Stomach (tissue), 8 donors: ENCODE measurements at regions not wholly inside any gene's neighbourhood (a gene's known extent, or its start where the extent isn't known, plus 50 kb on each side); places are given as distances from the start of the nearest gene placed in this dataset.

ENCODE experiments used
- DNase-seq, 2 donors: peaks; one replicate each; pipeline versions ENCODE4 v3.0.0 to v3.0.0-alpha.2; 2013 to 2019
- H3K27ac ChIP-seq, 5 donors: fragments of 200-600 bp in 4 of 5; sonication (generic) in 4 of 5; one replicate each; pipeline ENCODE4 v1.5.1; 2013 to 2019; ENCODE audit warnings: mild to moderate bottlenecking in 1 of 5, moderate library complexity in 1 of 5
- H3K27me3 ChIP-seq, 3 donors: fragments of 200-600 bp; sonication (generic); one replicate each; pipeline ENCODE4 v1.5.1; 2017 to 2019; ENCODE audit warnings: mixed run types in 1 of 3
- H3K36me3 ChIP-seq, 4 donors: fragments of 200-600 bp; sonication (generic); 1 replicate in 3 of 4; 2 replicates in 1 of 4; pipeline ENCODE4 v1.5.1; 2016 to 2019
- H3K4me1 ChIP-seq, 4 donors: fragments of 200-600 bp; sonication (generic); one replicate each; pipeline ENCODE4 v1.5.1; 2016 to 2019
- H3K4me3 ChIP-seq, 4 donors: fragments of 200-600 bp; sonication (generic) in 3 of 4; one replicate each; pipeline ENCODE4 v1.5.1; 2016 to 2019; ENCODE audit warnings: mild to moderate bottlenecking in 1 of 4
- H3K9me3 ChIP-seq, 4 donors: fragments of 200-600 bp; sonication (generic); one replicate each; pipeline ENCODE4 v1.5.1; 2016 to 2019
- EP300 ChIP-seq: sonication (generic); formaldehyde crosslinking; IDR thresholded peaks from one replicate; pipeline ENCODE4 v1.6.1; 2017; ENCODE audit warnings: antibody characterized with exemption
- POLR2A ChIP-seq, 4 donors: fragments of 450-650 bp; IDR thresholded peaks; one replicate each; pipeline ENCODE4 v1.6.1; 2016; ENCODE audit warnings: antibody characterized with exemption in 4 of 4, control low read depth in 2 of 4, mild to moderate bottlenecking in 1 of 4, moderate library complexity in 1 of 4
- POLR2AphosphoS5 ChIP-seq, 3 donors: sonication (generic); formaldehyde crosslinking; IDR thresholded peaks; one replicate each; pipeline ENCODE4 v1.6.1; 2016; ENCODE audit warnings: antibody characterized with exemption in 3 of 3
- WGBS, 5 donors: extraction: QIAGEN DNeasy Blood & Tissue Kit in 3 of 5; methylation state at CpG; one replicate each; pipeline versions ENCODE4 v1.1.5 to v1.1.7; 2013 to 2018; 5-methylcytosine and 5-hydroxymethylcytosine counted together
- intact Hi-C: fragments of 100-400 bp; cut with DNase I; formaldehyde crosslinking; loops from one replicate; pipeline ENCODE4 v1.15.1; 2023; ENCODE audit warnings: low total_unique reads
- TF ChIP-seq, protein P1 (sequence below), 7 experiments: fragments of 450-650 bp in 4 of 7; fragments of 200-600 bp in 3 of 7; sonication (generic) in 3 of 7; IDR thresholded peaks; one replicate each; pipeline ENCODE4 v1.5.1; 2016 to 2019; ENCODE audit warnings: antibody characterized with exemption in 7 of 7, control low read depth in 2 of 7, mild to moderate bottlenecking in 1 of 7
- donor health status: healthy with polysubstance abuse.
- donor health status: Bipolar disorder and iron deficiency.
- donor health status: healthy.

- Histone ChIP-seq H3K4me1 (no peaks in the 10 kb centered on the region), H3K4me3 (no peak overlapping the region), H3K27ac (no peak overlapping the region), H3K27me3 (no peaks in the 10 kb centered on the region), H3K36me3 (no peaks in the 10 kb centered on the region), H3K9me3 (peaks cover 0 to 12% (median 5%) of the 10 kb centered on the region in 4 donors)
- WGBS, 5 donors = 75 to 91% (median 89%) methylated on average over 9 to 17 of the region's 17 CpGs
- DNase-seq = no peak
- intact Hi-C loops = no loop called here
- TF ChIP-seq EP300 = no peak
- TF ChIP-seq POLR2A (IDR thresholded peaks at IDR 0.05) = no peak
- no peak for TF ChIP-seq POLR2AphosphoS5 (IDR thresholded peaks at IDR 0.05)
- TF ChIP-seq, protein P1, sequence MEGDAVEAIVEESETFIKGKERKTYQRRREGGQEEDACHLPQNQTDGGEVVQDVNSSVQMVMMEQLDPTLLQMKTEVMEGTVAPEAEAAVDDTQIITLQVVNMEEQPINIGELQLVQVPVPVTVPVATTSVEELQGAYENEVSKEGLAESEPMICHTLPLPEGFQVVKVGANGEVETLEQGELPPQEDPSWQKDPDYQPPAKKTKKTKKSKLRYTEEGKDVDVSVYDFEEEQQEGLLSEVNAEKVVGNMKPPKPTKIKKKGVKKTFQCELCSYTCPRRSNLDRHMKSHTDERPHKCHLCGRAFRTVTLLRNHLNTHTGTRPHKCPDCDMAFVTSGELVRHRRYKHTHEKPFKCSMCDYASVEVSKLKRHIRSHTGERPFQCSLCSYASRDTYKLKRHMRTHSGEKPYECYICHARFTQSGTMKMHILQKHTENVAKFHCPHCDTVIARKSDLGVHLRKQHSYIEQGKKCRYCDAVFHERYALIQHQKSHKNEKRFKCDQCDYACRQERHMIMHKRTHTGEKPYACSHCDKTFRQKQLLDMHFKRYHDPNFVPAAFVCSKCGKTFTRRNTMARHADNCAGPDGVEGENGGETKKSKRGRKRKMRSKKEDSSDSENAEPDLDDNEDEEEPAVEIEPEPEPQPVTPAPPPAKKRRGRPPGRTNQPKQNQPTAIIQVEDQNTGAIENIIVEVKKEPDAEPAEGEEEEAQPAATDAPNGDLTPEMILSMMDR (IDR thresholded peaks at IDR 0.05) = no peak
Measured at GRCh38 chr3:82505079-82505756, 743.8 kb upstream of the GBE1 start.

DNA sequence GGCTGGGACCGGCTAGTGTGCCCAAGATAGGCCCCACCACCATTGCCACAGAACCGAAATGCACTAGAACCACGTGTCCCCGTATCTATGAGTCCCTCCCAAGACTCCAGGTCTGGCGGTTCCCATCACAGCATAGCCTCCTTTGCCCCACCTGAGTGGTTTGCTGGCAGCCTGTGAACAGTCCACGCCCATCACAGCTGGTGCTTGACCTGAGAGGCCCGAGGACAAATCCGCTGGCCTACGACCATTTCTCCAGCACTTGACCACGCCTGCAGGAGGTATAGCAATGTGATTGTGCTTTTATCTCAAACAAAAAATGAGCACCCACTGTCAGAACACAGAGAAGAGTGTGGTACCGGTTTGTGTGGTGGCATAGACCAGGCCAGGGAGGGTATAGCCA, 736.7 kb upstream of the GBE1 start:
- TF ChIP-seq, protein P1 (IDR thresholded peaks at IDR 0.05) = no peak
- TF ChIP-seq EP300 (no peak), POLR2A (IDR thresholded peaks at IDR 0.05) (no peak)
- H3K27ac ChIP-seq = no peak overlapping the region
- DNase-seq = no peak
- no peaks in the 10 kb centered on the region for H3K9me3 ChIP-seq
- H3K36me3 ChIP-seq = no peaks in the 10 kb centered on the region
- intact Hi-C loops = no loop called here
- no peaks in the 10 kb centered on the region for H3K27me3 ChIP-seq
- WGBS, 5 donors = 81 to 93% (median 83%) methylated on average over 11 of the region's 11 CpGs
- no peaks in the 10 kb centered on the region for H3K4me1 ChIP-seq
- H3K4me3 ChIP-seq = no peak overlapping the region

- Histone ChIP-seq H3K9me3 (no peaks in the 10 kb centered on the region), H3K36me3 (no peaks in the 10 kb centered on the region), H3K4me1 (no peaks in the 10 kb centered on the region), H3K27ac (no peak overlapping the region), H3K27me3 (no peaks in the 10 kb centered on the region), H3K4me3 (no peak overlapping the region)
- TF ChIP-seq POLR2AphosphoS5 (IDR thresholded peaks at IDR 0.05) = no peak
- no peak for TF ChIP-seq POLR2A (IDR thresholded peaks at IDR 0.05)
- TF ChIP-seq EP300 = no peak
- TF ChIP-seq, protein P1 (IDR thresholded peaks at IDR 0.05) = no peak
- intact Hi-C loops = no loop called here
- DNase-seq = peak in 1 of 2 donors; percentile 6
- WGBS, 5 donors = 54 to 61% (median 59%) methylated on average over 8 of the region's 8 CpGs
Measured at GRCh38 chr3:82496890-82497560, 735.6 kb upstream of the GBE1 start.

DNA sequence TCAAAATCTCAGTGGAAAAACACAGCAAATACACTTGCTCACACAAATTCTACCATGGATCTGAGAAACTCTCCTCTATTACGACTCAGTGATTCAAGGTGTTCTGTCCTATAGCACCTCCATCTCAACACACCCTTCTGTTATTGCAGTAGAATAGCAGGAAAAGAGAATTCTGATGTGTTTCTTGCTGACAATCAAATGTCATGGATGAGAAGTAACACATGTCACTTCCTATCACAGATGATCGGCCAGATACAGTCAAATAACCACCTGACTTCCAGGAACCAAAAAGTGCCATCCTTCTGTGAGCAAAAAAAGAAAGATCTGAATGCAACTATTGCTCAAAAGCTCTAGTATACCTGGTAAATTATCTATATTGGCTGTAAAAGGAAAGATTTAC, 734.2 kb upstream of the GBE1 start:
- Histone ChIP-seq H3K4me1 (no peaks in the 10 kb centered on the region), H3K27me3 (no peaks in the 10 kb centered on the region), H3K4me3 (no peak overlapping the region), H3K9me3 (no peaks in the 10 kb centered on the region), H3K36me3 (no peaks in the 10 kb centered on the region), H3K27ac (no peak overlapping the region)
- intact Hi-C loops = no loop called here
- DNase-seq = no peak
- TF ChIP-seq, protein P1 (IDR thresholded peaks at IDR 0.05) = no peak
- TF ChIP-seq POLR2AphosphoS5 (IDR thresholded peaks at IDR 0.05) (no peak), EP300 (no peak), POLR2A (IDR thresholded peaks at IDR 0.05) (no peak)
- 74 to 84% (median 82%) methylated on average over 2 of the region's 2 CpGs for WGBS, 5 donors
